ENCODE measurements at regions not wholly inside any gene's neighbourhood (a gene's known extent, or its start where the extent isn't known, plus 50 kb on each side); places are given as distances from the start of the nearest gene placed in this dataset.

DNA sequence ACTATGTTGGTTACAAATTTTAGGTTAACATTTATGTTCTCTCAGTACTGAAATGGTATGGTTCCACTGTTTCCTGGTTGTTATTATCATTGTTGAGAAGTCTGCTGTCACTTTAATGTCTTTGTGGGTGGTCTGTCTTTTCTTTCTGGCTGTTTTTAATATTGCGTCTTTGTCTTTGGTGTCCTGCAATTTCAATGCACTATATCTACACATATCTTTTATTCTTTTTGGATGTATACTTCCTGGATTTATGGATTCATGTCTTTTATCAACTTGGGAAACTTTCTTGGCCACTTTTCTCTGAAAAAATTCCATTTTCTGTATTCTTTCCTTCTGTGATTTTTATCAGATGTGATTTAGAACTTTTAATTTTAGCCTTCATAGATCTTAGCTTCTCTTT is 250.2 kb downstream of the BUB3 start:
- ATAC-seq (ENCODE audit: low FRiP score) (no peak), DNase-seq (no peak)
- WGBS, 2 donors, result 87 to 89% methylated on average over 1 of the region's 1 CpG
- H3K27me3 ChIP-seq (ENCODE audit: control insufficient read depth in 1 of 2, insufficient read depth in 2 of 2, low read length in 1 of 2), result no peaks in the 10 kb centered on the region
- no peaks in the 10 kb centered on the region for H3K4me1 ChIP-seq (ENCODE audit: control insufficient read depth in 1 of 2, insufficient read depth in 2 of 2, low read length in 2 of 2)
- no peak overlapping the region for H3K4me3 ChIP-seq (ENCODE audit: low read length in 2 of 2)
- no peak overlapping the region for H3K27ac ChIP-seq (ENCODE audit: low read depth in 1 of 2, low read length in 2 of 2)
- no peaks in the 10 kb centered on the region for H3K36me3 ChIP-seq (ENCODE audit: control insufficient read depth in 1 of 2, insufficient read depth in 2 of 2, low read length in 1 of 2)
- no peaks in the 10 kb centered on the region for H3K9me3 ChIP-seq (ENCODE audit: control insufficient read depth, low read length)
- intact Hi-C loops (cut with DNase I), result no loop called here

- DNase-seq (no peak), ATAC-seq (ENCODE audit: low FRiP score) (no peak)
- Histone ChIP-seq H3K4me3 (ENCODE audit: low read length in 2 of 2) (no peak overlapping the region), H3K36me3 (ENCODE audit: control insufficient read depth in 1 of 2, insufficient read depth in 2 of 2, low read length in 1 of 2) (no peaks in the 10 kb centered on the region), H3K27me3 (ENCODE audit: control insufficient read depth in 1 of 2, insufficient read depth in 2 of 2, low read length in 1 of 2) (no peaks in the 10 kb centered on the region), H3K27ac (ENCODE audit: low read depth in 1 of 2, low read length in 2 of 2) (no peak overlapping the region), H3K9me3 (ENCODE audit: control insufficient read depth, low read length) (no peaks in the 10 kb centered on the region), H3K4me1 (ENCODE audit: control insufficient read depth in 1 of 2, insufficient read depth in 2 of 2, low read length in 2 of 2) (no peaks in the 10 kb centered on the region)
- intact Hi-C loops (cut with DNase I), result no loop called here
- 80 to 86% methylated on average over 3 of the region's 3 CpGs for WGBS, 2 donors
Measured at GRCh38 chr10:123408660-123409059, 254.5 kb downstream of the BUB3 start.

GRCh38 chr10:123409426-123409825 is 255.2 kb downstream of the BUB3 start:
- Histone ChIP-seq H3K9me3 (ENCODE audit: control insufficient read depth, low read length) (no peaks in the 10 kb centered on the region), H3K4me1 (ENCODE audit: control insufficient read depth in 1 of 2, insufficient read depth in 2 of 2, low read length in 2 of 2) (no peaks in the 10 kb centered on the region), H3K27me3 (ENCODE audit: control insufficient read depth in 1 of 2, insufficient read depth in 2 of 2, low read length in 1 of 2) (no peaks in the 10 kb centered on the region), H3K4me3 (ENCODE audit: low read length in 2 of 2) (no peak overlapping the region), H3K36me3 (ENCODE audit: control insufficient read depth in 1 of 2, insufficient read depth in 2 of 2, low read length in 1 of 2) (no peaks in the 10 kb centered on the region), H3K27ac (ENCODE audit: low read depth in 1 of 2, low read length in 2 of 2) (no peak overlapping the region)
- 23 to 25% methylated on average over 3 of the region's 3 CpGs for WGBS, 2 donors
- intact Hi-C loops (cut with DNase I), result no loop called here
- ATAC-seq (ENCODE audit: low FRiP score), result no peak
- no peak for DNase-seq

GRCh38 chr10:123409884-123410283 is 255.7 kb downstream of the BUB3 start:
- H3K27me3 ChIP-seq (ENCODE audit: control insufficient read depth in 1 of 2, insufficient read depth in 2 of 2, low read length in 1 of 2), result no peaks in the 10 kb centered on the region
- no peaks in the 10 kb centered on the region for H3K9me3 ChIP-seq (ENCODE audit: control insufficient read depth, low read length)
- no peak overlapping the region for H3K27ac ChIP-seq (ENCODE audit: low read depth in 1 of 2, low read length in 2 of 2)
- intact Hi-C loops (cut with DNase I), result no loop called here
- no peaks in the 10 kb centered on the region for H3K36me3 ChIP-seq (ENCODE audit: control insufficient read depth in 1 of 2, insufficient read depth in 2 of 2, low read length in 1 of 2)
- ATAC-seq (ENCODE audit: low FRiP score), result no peak
- no peak overlapping the region for H3K4me3 ChIP-seq (ENCODE audit: low read length in 2 of 2)
- WGBS, 2 donors, result 73 to 74% methylated on average over 6 of the region's 6 CpGs
- no peak for DNase-seq
- H3K4me1 ChIP-seq (ENCODE audit: control insufficient read depth in 1 of 2, insufficient read depth in 2 of 2, low read length in 2 of 2), result no peaks in the 10 kb centered on the region

DNA sequence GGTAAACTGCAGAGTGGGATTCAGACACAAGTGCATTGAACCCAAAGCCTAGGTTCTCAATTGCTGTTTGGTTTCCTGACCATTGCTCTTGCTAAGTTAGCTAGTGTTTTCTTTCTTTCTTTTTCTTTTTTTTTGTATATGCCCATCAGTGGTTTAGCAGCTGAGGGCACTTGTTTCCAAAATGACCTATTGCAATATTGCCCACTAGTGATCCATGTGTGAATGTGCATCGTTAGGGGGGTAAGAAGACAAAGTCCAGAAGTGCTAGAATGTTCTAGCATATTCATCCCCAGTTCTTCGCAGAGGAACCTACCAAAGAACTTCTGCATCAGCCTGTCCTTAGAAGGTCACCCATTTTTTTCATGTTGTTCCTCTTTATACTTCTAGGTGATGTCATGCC is 252.8 kb upstream of the GPR26 start:
- intact Hi-C loops (cut with DNase I), result no loop called here
- WGBS, 2 donors, result 84 to 89% methylated on average over 2 of the region's 2 CpGs
- Histone ChIP-seq H3K4me3 (ENCODE audit: low read length in 2 of 2) (no peak overlapping the region), H3K9me3 (ENCODE audit: control insufficient read depth, low read length) (no peaks in the 10 kb centered on the region), H3K27ac (ENCODE audit: low read depth in 1 of 2, low read length in 2 of 2) (no peak overlapping the region), H3K4me1 (ENCODE audit: control insufficient read depth in 1 of 2, insufficient read depth in 2 of 2, low read length in 2 of 2) (no peaks in the 10 kb centered on the region), H3K27me3 (ENCODE audit: control insufficient read depth in 1 of 2, insufficient read depth in 2 of 2, low read length in 1 of 2) (no peaks in the 10 kb centered on the region), H3K36me3 (ENCODE audit: control insufficient read depth in 1 of 2, insufficient read depth in 2 of 2, low read length in 1 of 2) (no peaks in the 10 kb centered on the region)
- no peak for ATAC-seq (ENCODE audit: low FRiP score)
- no peak for DNase-seq

DNA sequence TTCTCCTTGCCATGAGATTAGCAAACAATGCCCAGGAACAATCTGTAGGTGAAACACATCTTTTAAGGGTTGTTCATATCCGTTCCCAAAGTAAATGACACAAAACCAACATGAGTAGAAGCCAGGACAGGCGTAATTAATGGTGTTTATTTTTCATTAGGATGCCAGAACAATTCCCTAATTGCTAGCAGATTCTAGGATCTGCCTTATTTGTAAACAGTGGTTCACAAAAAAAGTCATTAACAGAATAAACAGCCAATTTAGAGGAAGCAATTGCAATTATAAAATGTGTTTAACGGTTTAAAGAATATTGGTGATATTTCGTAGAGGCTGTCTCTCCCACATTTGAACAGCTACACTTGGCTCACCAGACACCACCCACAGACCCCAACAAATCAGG is 250.6 kb upstream of the GPR26 start:
- Histone ChIP-seq H3K27ac (ENCODE audit: low read depth in 1 of 2, low read length in 2 of 2) (no peak overlapping the region), H3K4me3 (ENCODE audit: low read length in 2 of 2) (no peak overlapping the region), H3K4me1 (ENCODE audit: control insufficient read depth in 1 of 2, insufficient read depth in 2 of 2, low read length in 2 of 2) (no peaks in the 10 kb centered on the region), H3K36me3 (ENCODE audit: control insufficient read depth in 1 of 2, insufficient read depth in 2 of 2, low read length in 1 of 2) (no peaks in the 10 kb centered on the region), H3K27me3 (ENCODE audit: control insufficient read depth in 1 of 2, insufficient read depth in 2 of 2, low read length in 1 of 2) (no peaks in the 10 kb centered on the region), H3K9me3 (ENCODE audit: control insufficient read depth, low read length) (peaks cover 1% of the 10 kb centered on the region)
- intact Hi-C loops (cut with DNase I), result no loop called here
- DNase-seq (no peak), ATAC-seq (ENCODE audit: low FRiP score) (no peak)
- WGBS, 2 donors, result 56 to 69% methylated on average over 4 of the region's 4 CpGs

GRCh38 chr10:123417414-123417813 is 248.7 kb upstream of the GPR26 start:
- Histone ChIP-seq H3K4me3 (ENCODE audit: low read length in 2 of 2) (no peak overlapping the region), H3K27ac (ENCODE audit: low read depth in 1 of 2, low read length in 2 of 2) (no peak overlapping the region), H3K9me3 (ENCODE audit: control insufficient read depth, low read length) (peaks cover 1% of the 10 kb centered on the region), H3K36me3 (ENCODE audit: control insufficient read depth in 1 of 2, insufficient read depth in 2 of 2, low read length in 1 of 2) (no peaks in the 10 kb centered on the region), H3K27me3 (ENCODE audit: control insufficient read depth in 1 of 2, insufficient read depth in 2 of 2, low read length in 1 of 2) (no peaks in the 10 kb centered on the region), H3K4me1 (ENCODE audit: control insufficient read depth in 1 of 2, insufficient read depth in 2 of 2, low read length in 2 of 2) (no peaks in the 10 kb centered on the region)
- intact Hi-C loops (cut with DNase I), result no loop called here
- DNase-seq (no peak), ATAC-seq (ENCODE audit: low FRiP score) (no peak)
- WGBS, 2 donors, result 83 to 91% methylated on average over 2 of the region's 2 CpGs

DNA sequence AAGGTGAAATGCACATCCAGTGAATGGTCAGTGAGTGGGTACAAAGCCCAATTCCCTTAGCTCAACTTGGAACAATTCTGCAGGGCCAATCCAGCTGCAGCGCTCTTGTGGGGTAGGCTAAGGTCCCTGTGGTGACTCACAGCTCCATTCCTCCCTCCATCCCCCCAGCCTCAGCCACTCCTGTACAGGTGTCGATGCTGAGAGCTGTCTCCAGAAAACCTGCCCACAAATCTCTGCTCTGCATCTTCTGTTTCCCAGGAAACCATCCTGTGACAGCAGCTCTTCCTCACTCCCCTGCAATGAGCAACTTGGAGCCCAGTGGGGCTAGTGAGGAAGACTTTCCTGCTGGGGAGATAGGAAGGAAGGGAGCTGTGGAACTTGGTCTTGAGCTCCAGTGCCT is 244.7 kb upstream of the GPR26 start:
- Histone ChIP-seq H3K36me3 (ENCODE audit: control insufficient read depth in 1 of 2, insufficient read depth in 2 of 2, low read length in 1 of 2) (no peaks in the 10 kb centered on the region), H3K27ac (ENCODE audit: low read depth in 1 of 2, low read length in 2 of 2) (no peak overlapping the region), H3K9me3 (ENCODE audit: control insufficient read depth, low read length) (peaks cover 4% of the 10 kb centered on the region), H3K4me3 (ENCODE audit: low read length in 2 of 2) (no peak overlapping the region), H3K27me3 (ENCODE audit: control insufficient read depth in 1 of 2, insufficient read depth in 2 of 2, low read length in 1 of 2) (no peaks in the 10 kb centered on the region), H3K4me1 (ENCODE audit: control insufficient read depth in 1 of 2, insufficient read depth in 2 of 2, low read length in 2 of 2) (no peaks in the 10 kb centered on the region)
- intact Hi-C loops (cut with DNase I), result no loop called here
- no peak for ATAC-seq (ENCODE audit: low FRiP score)
- no peak for DNase-seq
- 75 to 83% methylated on average over 2 of the region's 2 CpGs for WGBS, 2 donors

- ATAC-seq (ENCODE audit: low FRiP score) (no peak), DNase-seq (no peak)
- no peak overlapping the region for H3K4me3 ChIP-seq (ENCODE audit: low read length in 2 of 2)
- H3K27me3 ChIP-seq (ENCODE audit: control insufficient read depth in 1 of 2, insufficient read depth in 2 of 2, low read length in 1 of 2), result no peaks in the 10 kb centered on the region
- H3K9me3 ChIP-seq (ENCODE audit: control insufficient read depth, low read length), result peaks cover 4% of the 10 kb centered on the region
- no peaks in the 10 kb centered on the region for H3K4me1 ChIP-seq (ENCODE audit: control insufficient read depth in 1 of 2, insufficient read depth in 2 of 2, low read length in 2 of 2)
- 86 to 88% methylated on average over 5 of the region's 5 CpGs for WGBS, 2 donors
- intact Hi-C loops (cut with DNase I), result no loop called here
- no peak overlapping the region for H3K27ac ChIP-seq (ENCODE audit: low read depth in 1 of 2, low read length in 2 of 2)
- no peaks in the 10 kb centered on the region for H3K36me3 ChIP-seq (ENCODE audit: control insufficient read depth in 1 of 2, insufficient read depth in 2 of 2, low read length in 1 of 2)
Measured at GRCh38 chr10:123422261-123422660, 243.9 kb upstream of the GPR26 start.
